ENCODE measurements at regions not wholly inside any gene's neighbourhood (a gene's known extent, or its start where the extent isn't known, plus 50 kb on each side); places are given as distances from the start of the nearest gene placed in this dataset.
A peak's percentile ranks its signal among the peaks of the same experiment; 100 is the strongest.

DNA sequence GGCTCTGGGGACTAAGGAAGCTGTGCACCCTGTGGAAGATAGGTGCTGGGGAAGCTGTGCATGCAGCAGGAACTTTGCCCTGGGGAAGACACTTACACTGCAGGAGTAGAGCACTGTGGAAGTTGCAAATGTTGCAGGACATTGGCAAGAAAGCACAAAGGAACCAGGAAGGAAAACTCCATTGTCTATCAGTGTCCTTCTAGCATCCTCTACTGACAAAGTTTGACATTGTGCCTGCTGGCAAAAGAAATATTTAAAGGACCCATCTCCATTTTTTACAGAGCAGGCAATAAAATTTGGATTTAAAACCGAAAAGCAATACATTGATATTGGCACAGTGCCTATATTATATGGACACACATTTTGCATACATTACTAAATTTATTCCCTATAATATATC, 394.1 kb downstream of the PBX1 start:
- no peaks in the 10 kb centered on the region for H3K27me3 ChIP-seq (ENCODE audit: control insufficient read depth, insufficient read depth, low read length)
- no peak overlapping the region for H3K27ac ChIP-seq (ENCODE audit: low read length)
- no peak overlapping the region for H3K4me3 ChIP-seq (ENCODE audit: low read length)
- H3K9me3 ChIP-seq (replicated peaks; ENCODE audit: control insufficient read depth, low read depth, low read length): peaks cover 11% of the 10 kb centered on the region
- WGBS (ENCODE audit: insufficient coverage): no CpG with 5 or more reads among the region's 1 CpG
- no peaks in the 10 kb centered on the region for H3K36me3 ChIP-seq (ENCODE audit: control insufficient read depth, insufficient read depth, low read length)
- H3K4me1 ChIP-seq (ENCODE audit: control insufficient read depth, insufficient read depth, low read length): no peaks in the 10 kb centered on the region
- DNase-seq: peak; percentile 53

DNA sequence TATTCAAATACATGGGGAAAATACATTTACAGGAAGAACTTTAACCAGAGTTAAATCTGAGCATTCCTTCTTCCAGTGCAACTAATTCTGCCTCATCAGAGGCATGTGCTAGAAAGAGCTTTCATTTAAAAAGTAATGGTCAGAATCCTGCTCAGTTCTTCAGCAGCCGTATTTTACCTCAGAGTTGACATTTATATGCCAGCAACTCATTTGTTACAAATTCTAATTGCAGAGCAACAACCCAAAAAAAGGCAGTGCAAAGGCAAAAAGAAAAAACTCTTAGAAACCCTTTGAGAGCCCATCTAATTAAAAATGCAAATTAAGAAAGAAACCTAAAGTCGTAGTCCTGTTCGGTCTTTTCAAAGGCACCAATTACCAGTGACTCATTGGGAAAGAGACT, 392.5 kb downstream of the PBX1 start:
- H3K4me3 ChIP-seq (ENCODE audit: low read length): no peak overlapping the region
- H3K27ac ChIP-seq (ENCODE audit: low read length): no peak overlapping the region
- DNase-seq: no peak
- no peaks in the 10 kb centered on the region for H3K4me1 ChIP-seq (ENCODE audit: control insufficient read depth, insufficient read depth, low read length)
- WGBS (ENCODE audit: insufficient coverage): 74% methylated on average over 3 of the region's 3 CpGs
- no peaks in the 10 kb centered on the region for H3K27me3 ChIP-seq (ENCODE audit: control insufficient read depth, insufficient read depth, low read length)
- no peaks in the 10 kb centered on the region for H3K36me3 ChIP-seq (ENCODE audit: control insufficient read depth, insufficient read depth, low read length)
- H3K9me3 ChIP-seq (replicated peaks; ENCODE audit: control insufficient read depth, low read depth, low read length): peaks cover 11% of the 10 kb centered on the region

DNA sequence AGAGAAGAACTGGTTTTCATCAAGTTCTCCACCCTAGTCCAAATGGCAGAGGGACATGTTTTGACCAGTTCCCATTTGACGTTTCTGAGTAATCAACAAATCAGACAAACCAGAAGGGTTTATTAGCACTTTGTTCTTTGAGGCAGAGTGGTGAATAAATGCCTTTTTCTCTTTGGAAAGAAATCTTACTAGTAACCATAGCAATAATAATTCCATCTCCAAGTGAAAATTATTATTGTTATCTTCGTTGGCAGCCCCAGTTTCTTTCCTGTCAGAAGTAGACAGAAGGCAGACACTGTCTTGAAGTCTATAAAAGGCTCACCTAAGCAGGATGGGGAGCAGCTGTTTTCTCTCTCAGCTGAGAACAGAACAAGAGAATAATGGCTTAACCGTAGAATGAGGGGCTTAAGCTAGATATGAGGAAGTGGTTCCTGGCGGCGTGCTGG, 391.6 kb downstream of the PBX1 start:
- no peaks in the 10 kb centered on the region for H3K4me1 ChIP-seq (ENCODE audit: control insufficient read depth, insufficient read depth, low read length)
- DNase-seq: peak; percentile 57
- 0% methylated on average over 1 of the region's 5 CpGs for WGBS (ENCODE audit: insufficient coverage)
- no peak overlapping the region for H3K4me3 ChIP-seq (ENCODE audit: low read length)
- no peaks in the 10 kb centered on the region for H3K36me3 ChIP-seq (ENCODE audit: control insufficient read depth, insufficient read depth, low read length)
- no peak overlapping the region for H3K27ac ChIP-seq (ENCODE audit: low read length)
- H3K27me3 ChIP-seq (ENCODE audit: control insufficient read depth, insufficient read depth, low read length): no peaks in the 10 kb centered on the region
- H3K9me3 ChIP-seq (replicated peaks; ENCODE audit: control insufficient read depth, low read depth, low read length): peaks cover 11% of the 10 kb centered on the region

DNA sequence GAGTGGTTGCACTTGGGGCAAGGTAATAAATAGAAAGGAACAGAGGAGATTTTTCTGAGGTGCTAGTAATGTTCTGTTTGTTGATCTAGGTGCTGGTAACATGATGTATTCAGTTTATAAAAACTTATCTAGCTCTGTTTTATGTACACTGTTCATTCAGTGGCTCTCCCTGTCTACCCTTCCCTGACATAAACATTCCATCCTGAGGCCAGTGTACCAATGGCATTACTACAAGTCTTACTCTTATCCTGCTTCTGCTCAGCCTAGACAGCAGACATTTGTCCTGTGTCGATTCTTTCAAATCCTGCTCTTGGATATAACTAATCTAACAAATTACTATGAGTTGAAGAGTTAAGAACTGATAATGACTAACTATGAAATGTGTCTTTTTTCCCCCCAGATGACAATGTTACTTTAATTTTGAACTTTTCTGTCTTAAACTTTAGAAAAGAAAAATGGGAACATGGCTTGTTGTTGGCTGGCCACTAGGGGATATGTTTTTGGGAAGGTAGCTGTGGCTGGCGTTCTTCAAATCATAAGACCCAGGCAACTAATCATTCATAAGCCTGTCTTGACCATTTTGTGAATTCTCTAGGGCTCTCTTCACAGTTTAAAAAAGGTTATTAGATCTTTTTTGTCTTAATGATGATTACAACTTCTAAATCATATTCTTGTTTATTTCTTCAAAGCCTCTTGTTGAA, 390.9 kb downstream of the PBX1 start:
- DNase-seq: no peak
- Histone ChIP-seq H3K27ac (ENCODE audit: low read length) (no peak overlapping the region), H3K27me3 (ENCODE audit: control insufficient read depth, insufficient read depth, low read length) (no peaks in the 10 kb centered on the region), H3K9me3 (replicated peaks; ENCODE audit: control insufficient read depth, low read depth, low read length) (peaks cover 11% of the 10 kb centered on the region), H3K36me3 (ENCODE audit: control insufficient read depth, insufficient read depth, low read length) (no peaks in the 10 kb centered on the region), H3K4me1 (ENCODE audit: control insufficient read depth, insufficient read depth, low read length) (no peaks in the 10 kb centered on the region), H3K4me3 (ENCODE audit: low read length) (no peak overlapping the region)
- no CpG with 5 or more reads among the region's 2 CpGs for WGBS (ENCODE audit: insufficient coverage)

DNA sequence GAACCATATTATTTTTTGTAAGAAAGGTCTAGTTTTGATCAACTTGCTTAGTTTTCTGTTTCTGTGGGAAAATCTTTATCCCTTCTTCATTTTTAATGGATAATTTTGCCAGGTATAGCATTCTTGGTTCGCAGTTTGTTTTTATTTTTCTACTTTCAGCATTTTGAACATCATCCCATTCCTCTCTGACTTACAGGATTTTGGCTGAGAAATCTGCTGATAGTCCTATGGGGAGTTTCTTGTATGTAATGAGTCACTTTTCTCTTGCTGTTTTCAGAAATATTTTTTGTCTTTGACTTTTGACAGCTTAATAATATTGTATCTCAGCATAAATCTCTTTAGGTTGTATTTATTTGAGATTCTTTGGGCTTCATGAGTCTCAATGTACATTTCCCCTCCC, 389.1 kb downstream of the PBX1 start:
- DNase-seq: no peak
- peaks cover 11% of the 10 kb centered on the region for H3K9me3 ChIP-seq (replicated peaks; ENCODE audit: control insufficient read depth, low read depth, low read length)
- H3K36me3 ChIP-seq (ENCODE audit: control insufficient read depth, insufficient read depth, low read length): no peaks in the 10 kb centered on the region
- no peaks in the 10 kb centered on the region for H3K4me1 ChIP-seq (ENCODE audit: control insufficient read depth, insufficient read depth, low read length)
- WGBS (ENCODE audit: insufficient coverage): no CpG with 5 or more reads among the region's 1 CpG
- no peak overlapping the region for H3K27ac ChIP-seq (ENCODE audit: low read length)
- no peak overlapping the region for H3K4me3 ChIP-seq (ENCODE audit: low read length)
- no peaks in the 10 kb centered on the region for H3K27me3 ChIP-seq (ENCODE audit: control insufficient read depth, insufficient read depth, low read length)

DNA sequence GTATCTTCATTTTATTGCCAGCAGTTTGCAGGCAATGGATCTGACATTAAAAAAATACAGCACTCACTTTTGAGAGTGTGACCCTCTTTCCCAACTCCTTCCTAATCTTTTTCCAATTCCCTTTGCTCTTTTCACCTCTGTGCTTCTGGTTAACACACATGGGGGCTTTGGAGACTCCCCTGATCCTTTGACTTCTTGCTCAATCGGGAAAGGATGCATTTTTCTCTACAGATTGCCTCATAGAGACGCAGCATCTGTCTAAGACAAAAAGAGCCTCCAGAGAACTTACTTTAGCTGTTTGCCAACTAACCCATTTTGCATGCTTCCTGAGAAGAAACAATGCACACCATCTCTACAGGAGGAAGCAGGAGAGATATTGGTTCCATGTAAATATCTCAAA, 378.3 kb downstream of the PBX1 start:
- Histone ChIP-seq H3K36me3 (ENCODE audit: control insufficient read depth, insufficient read depth, low read length) (no peaks in the 10 kb centered on the region), H3K4me1 (ENCODE audit: control insufficient read depth, insufficient read depth, low read length) (peaks cover 3% of the 10 kb centered on the region), H3K4me3 (ENCODE audit: low read length) (no peak overlapping the region), H3K9me3 (replicated peaks; ENCODE audit: control insufficient read depth, low read depth, low read length) (no peaks in the 10 kb centered on the region), H3K27ac (ENCODE audit: low read length) (no peak overlapping the region), H3K27me3 (ENCODE audit: control insufficient read depth, insufficient read depth, low read length) (no peaks in the 10 kb centered on the region)
- WGBS (ENCODE audit: insufficient coverage): 40% methylated on average over 1 of the region's 2 CpGs
- peak; percentile 54 for DNase-seq

DNA sequence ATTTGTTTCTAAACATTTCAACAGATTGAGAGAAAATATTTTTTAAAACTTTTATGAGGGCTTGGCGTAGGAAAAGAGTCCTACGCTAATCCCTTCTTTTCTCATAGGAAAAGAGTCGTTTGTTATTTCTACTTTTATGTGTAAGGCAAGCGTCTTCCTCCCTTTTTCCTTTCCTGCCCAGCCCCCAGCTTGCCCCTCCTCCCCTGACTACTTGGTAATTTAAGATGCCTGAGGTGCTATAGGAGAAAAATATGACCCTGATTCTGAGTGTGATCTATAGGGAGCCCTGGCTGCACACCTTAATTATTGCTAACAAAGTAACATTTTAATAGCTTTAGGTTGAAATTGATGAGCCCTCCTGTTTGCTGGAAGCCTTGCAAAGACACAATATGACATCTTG, 373.6 kb downstream of the PBX1 start:
- no peak for DNase-seq
- Histone ChIP-seq H3K4me1 (ENCODE audit: control insufficient read depth, insufficient read depth, low read length) (peaks cover 6% of the 10 kb centered on the region), H3K27me3 (ENCODE audit: control insufficient read depth, insufficient read depth, low read length) (no peaks in the 10 kb centered on the region), H3K27ac (ENCODE audit: low read length) (no peak overlapping the region), H3K4me3 (ENCODE audit: low read length) (no peak overlapping the region), H3K36me3 (ENCODE audit: control insufficient read depth, insufficient read depth, low read length) (no peaks in the 10 kb centered on the region), H3K9me3 (replicated peaks; ENCODE audit: control insufficient read depth, low read depth, low read length) (no peaks in the 10 kb centered on the region)
- no CpG with 5 or more reads among the region's 4 CpGs for WGBS (ENCODE audit: insufficient coverage)

DNA sequence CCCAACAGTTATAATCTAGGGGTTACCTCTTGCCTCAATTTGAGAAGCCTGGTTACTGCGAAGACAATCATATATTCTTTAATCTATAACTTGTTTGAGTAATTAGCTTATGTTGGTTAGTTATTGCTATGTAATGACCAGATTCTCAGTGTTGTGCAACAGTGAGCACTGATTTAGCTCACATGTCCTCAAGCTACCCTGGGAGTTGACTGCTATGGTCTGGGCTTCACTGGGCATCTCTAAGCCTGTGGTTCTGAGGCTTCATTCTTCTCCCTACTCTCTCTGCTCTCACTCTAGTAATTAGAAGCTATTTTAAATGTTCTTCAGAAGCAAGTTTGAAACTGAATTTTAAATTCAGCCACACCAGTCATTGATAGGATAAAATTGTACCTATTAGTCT, 371.8 kb downstream of the PBX1 start:
- Histone ChIP-seq H3K27ac (ENCODE audit: low read length) (no peak overlapping the region), H3K9me3 (replicated peaks; ENCODE audit: control insufficient read depth, low read depth, low read length) (no peaks in the 10 kb centered on the region), H3K27me3 (ENCODE audit: control insufficient read depth, insufficient read depth, low read length) (no peaks in the 10 kb centered on the region), H3K4me3 (ENCODE audit: low read length) (no peak overlapping the region), H3K4me1 (ENCODE audit: control insufficient read depth, insufficient read depth, low read length) (peaks cover 3% of the 10 kb centered on the region), H3K36me3 (ENCODE audit: control insufficient read depth, insufficient read depth, low read length) (no peaks in the 10 kb centered on the region)
- WGBS (ENCODE audit: insufficient coverage): no CpG with 5 or more reads among the region's 1 CpG
- DNase-seq: no peak

DNA sequence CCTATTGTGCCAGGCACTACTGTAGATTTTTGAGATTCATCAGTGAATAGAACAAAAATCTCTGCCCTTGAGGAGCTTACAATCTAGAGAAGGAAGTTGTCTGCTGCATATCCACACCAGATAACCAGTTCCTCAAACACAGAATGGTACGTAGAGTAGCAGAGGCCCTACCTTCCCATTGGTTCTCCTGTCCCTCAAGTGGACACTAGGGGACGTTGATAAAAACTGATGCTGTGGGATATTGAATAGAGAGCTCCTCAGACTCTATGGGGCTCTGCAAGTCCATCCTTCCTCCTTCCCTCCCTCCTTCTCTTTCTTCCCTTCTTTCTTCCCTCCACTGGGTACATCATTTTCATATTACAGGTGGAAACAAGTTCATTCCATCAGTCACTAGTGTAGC, 371.3 kb downstream of the PBX1 start:
- Histone ChIP-seq H3K27ac (ENCODE audit: low read length) (no peak overlapping the region), H3K4me3 (ENCODE audit: low read length) (no peak overlapping the region), H3K4me1 (ENCODE audit: control insufficient read depth, insufficient read depth, low read length) (peaks cover 3% of the 10 kb centered on the region), H3K9me3 (replicated peaks; ENCODE audit: control insufficient read depth, low read depth, low read length) (no peaks in the 10 kb centered on the region), H3K36me3 (ENCODE audit: control insufficient read depth, insufficient read depth, low read length) (no peaks in the 10 kb centered on the region), H3K27me3 (ENCODE audit: control insufficient read depth, insufficient read depth, low read length) (no peaks in the 10 kb centered on the region)
- no CpG with 5 or more reads among the region's 2 CpGs for WGBS (ENCODE audit: insufficient coverage)
- no peak for DNase-seq

DNA sequence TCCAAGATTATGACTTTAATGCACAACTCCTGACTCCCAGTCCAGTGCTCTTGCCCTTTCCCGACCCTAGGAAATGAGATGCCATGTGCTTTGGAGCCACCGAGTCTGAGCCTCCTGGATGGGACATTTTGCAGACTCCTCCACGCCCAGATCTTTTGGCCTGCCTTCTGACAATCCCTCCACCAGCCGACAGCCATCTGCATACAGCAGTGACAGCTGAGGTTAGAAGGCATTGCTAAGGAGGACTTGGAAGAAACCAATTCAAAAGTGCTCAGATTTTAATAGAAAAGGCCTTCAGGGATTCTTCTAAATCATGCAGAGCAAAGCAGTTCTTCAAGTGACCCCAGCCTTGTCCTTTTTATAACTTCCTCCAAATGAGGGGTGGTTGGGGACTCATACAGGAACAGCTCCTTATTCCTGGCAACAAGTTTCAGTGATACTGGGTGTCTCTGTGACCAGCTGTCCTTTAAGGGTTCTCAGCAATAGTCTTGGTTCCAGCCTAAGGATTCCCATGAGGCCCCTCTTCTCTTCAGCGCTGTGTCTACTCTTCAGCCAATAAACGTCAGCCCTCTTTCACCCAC, 369.3 kb downstream of the PBX1 start:
- no peak overlapping the region for H3K4me3 ChIP-seq (ENCODE audit: low read length)
- H3K4me1 ChIP-seq (ENCODE audit: control insufficient read depth, insufficient read depth, low read length): peaks cover 3% of the 10 kb centered on the region
- DNase-seq: peak; percentile 53
- H3K9me3 ChIP-seq (replicated peaks; ENCODE audit: control insufficient read depth, low read depth, low read length): no peaks in the 10 kb centered on the region
- no peaks in the 10 kb centered on the region for H3K27me3 ChIP-seq (ENCODE audit: control insufficient read depth, insufficient read depth, low read length)
- H3K27ac ChIP-seq (ENCODE audit: low read length): no peak overlapping the region
- 53% methylated on average over 3 of the region's 6 CpGs for WGBS (ENCODE audit: insufficient coverage)
- H3K36me3 ChIP-seq (ENCODE audit: control insufficient read depth, insufficient read depth, low read length): no peaks in the 10 kb centered on the region
